Mononuclear cell (primary cell): ENCODE measurements at regions not wholly inside any gene's neighbourhood (a gene's known extent, or its start where the extent isn't known, plus 50 kb on each side); places are given as distances from the start of the nearest gene placed in this dataset.

Experiments used
- H3K27me3 ChIP-seq: 2 replicates; pipeline ENCODE4 v1.6.0; 2011; ENCODE audit warnings: low read length, control low read depth; ENCODE audit not compliant: insufficient read depth
- H3K4me1 ChIP-seq: 2 replicates; pipeline ENCODE4 v1.5.1; 2011; ENCODE audit warnings: mild to moderate bottlenecking, low read length, control low read depth; ENCODE audit not compliant: insufficient read depth
- H3K4me3 ChIP-seq: 2 replicates; pipeline ENCODE4 v1.5.1; 2011; ENCODE audit warnings: mild to moderate bottlenecking, low read length, moderate library complexity
- H3K9me3 ChIP-seq: 2 replicates; pipeline ENCODE4 v1.5.1; 2011; ENCODE audit warnings: low read depth, mild to moderate bottlenecking, control low read depth, low read length

DNA sequence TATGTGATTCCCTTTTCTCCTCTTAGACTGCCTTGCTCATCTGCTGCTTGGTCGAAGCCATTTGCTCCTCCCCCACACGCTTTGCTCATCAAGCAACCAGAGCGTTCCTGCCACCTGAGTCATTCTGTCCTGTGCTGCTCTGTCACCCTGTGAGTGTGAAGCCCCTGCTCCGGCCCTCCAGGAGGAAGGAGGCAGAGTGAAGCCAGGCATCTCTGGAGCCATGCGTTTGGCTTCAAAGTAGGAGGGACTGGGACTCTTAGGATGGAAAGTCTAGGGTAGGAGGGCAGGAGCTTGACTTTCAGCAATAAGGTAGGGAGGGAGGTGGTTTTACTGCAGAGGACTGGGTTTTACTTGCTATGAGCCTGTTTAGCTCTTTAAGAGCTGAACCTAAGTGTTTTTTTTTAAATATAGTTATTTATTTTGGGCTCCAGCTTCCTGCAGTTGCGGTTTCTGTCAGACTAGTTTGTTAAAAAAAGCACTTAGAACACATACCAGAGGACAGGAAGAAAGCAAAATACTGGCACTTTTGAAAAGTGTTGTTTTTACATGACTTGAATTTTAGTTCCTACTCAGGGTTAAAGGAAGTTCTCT lies 63.6 kb downstream of the SPINK2 start:
- Histone ChIP-seq H3K27me3 (no peaks in the 10 kb centered on the region), H3K4me1 (peaks cover 44% of the 10 kb centered on the region), H3K4me3 (peak overlapping the region; percentile 2), H3K9me3 (no peaks in the 10 kb centered on the region)

DNA sequence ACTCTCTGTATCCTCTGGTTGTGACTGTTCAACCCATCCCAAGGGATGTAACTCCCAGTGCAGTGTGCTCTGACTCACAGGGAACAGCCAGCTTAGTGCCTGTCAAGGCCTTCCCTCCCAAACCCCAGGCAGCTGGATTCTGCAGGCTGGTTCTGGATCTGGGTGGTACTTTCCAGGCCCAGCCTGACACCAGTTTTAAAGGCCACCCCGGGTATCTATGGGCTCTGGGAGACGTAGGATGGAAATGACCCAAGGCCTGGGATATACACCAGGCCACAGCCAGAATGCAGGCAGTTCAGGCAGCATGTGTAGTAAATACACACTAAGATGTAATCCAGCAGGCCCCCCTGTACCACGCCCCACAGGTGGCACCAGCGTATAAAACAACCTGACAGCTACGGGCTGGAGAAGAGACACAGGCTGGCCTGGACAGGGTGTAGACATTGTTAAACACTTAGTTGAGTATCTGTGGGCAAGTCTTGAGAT lies 64.2 kb downstream of the SPINK2 start:
- Histone ChIP-seq H3K27me3 (no peaks in the 10 kb centered on the region), H3K9me3 (no peaks in the 10 kb centered on the region), H3K4me1 (peaks cover 44% of the 10 kb centered on the region), H3K4me3 (no peak overlapping the region)

DNA sequence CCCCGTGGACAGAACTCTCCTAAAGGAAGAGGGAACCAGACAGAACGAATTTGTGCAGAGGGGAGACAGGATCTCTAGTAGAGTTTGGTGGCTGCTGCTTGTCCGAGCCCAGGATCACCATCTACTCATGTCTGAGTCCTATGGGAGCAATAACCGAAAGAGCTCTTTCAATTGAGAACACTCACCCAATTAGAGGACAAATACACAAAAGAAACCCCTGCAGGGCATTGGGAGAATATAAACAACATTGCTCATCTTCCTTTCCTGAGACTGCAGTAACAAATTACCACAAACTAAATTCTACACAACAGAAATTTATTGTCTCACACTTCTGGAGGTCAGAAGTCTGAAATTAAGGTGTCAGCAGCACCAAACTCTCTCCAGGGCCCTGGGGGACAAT lies 65.6 kb downstream of the SPINK2 start:
- Histone ChIP-seq H3K4me1 (peaks cover 44% of the 10 kb centered on the region), H3K27me3 (no peaks in the 10 kb centered on the region), H3K4me3 (no peak overlapping the region), H3K9me3 (no peaks in the 10 kb centered on the region)

- Histone ChIP-seq H3K4me1 (peaks cover 25% of the 10 kb centered on the region), H3K9me3 (no peaks in the 10 kb centered on the region), H3K27me3 (no peaks in the 10 kb centered on the region), H3K4me3 (no peak overlapping the region)
These were observed 68.5 kb downstream of the SPINK2 start for GRCh38 chr4:56752985-56753384.

GRCh38 chr4:56750231-56750630 lies 69.1 kb upstream of the HOPX start:
- Histone ChIP-seq H3K4me1 (peaks cover 3% of the 10 kb centered on the region), H3K9me3 (no peaks in the 10 kb centered on the region), H3K4me3 (no peak overlapping the region), H3K27me3 (no peaks in the 10 kb centered on the region)

GRCh38 chr4:56748271-56748670 lies 67.2 kb upstream of the HOPX start:
- no peaks in the 10 kb centered on the region for H3K9me3 ChIP-seq
- no peak overlapping the region for H3K4me3 ChIP-seq
- H3K4me1 ChIP-seq: peaks cover 3% of the 10 kb centered on the region
- no peaks in the 10 kb centered on the region for H3K27me3 ChIP-seq

DNA sequence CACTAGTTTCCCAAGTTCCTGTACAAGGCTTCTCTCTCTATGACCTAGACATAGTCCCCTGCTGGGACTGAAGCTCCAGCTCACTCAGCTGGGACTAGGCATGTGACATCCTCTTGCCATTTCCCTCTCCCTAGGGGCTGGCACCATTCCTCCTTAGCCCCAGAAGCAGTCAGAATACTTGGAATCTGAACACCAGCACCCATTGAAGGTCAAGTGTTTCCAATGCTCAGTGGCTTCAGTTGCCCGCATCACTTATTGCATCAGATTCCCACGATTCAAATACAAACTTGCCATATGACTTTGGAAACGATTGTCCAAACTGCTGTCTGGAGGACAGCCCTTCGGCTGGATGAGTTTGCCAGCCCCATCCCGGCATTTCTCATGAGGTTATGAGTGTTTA lies 65.5 kb upstream of the HOPX start:
- no peaks in the 10 kb centered on the region for H3K27me3 ChIP-seq
- H3K4me1 ChIP-seq: peaks cover 3% of the 10 kb centered on the region
- H3K9me3 ChIP-seq: no peaks in the 10 kb centered on the region
- H3K4me3 ChIP-seq: no peak overlapping the region

DNA sequence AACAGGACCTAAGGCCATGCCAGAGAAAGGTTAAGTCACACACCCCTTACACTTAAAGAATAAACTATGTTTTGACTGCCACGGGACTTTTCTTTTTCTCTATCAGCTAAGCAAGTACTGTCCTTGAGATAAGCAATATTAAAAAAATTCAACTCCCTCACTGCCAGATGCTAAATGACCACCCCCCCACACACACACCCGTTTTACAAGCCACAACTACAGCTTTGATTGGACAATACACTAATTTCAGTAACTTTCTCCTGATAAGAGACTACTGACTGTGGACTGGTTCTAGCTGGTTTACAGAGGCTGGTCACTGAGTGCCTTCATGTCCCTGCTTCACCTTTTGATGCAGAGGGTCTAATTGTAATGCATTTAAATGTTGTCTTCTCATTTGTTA lies 63.9 kb upstream of the HOPX start:
- Histone ChIP-seq H3K4me3 (no peak overlapping the region), H3K9me3 (no peaks in the 10 kb centered on the region), H3K4me1 (peaks cover 3% of the 10 kb centered on the region), H3K27me3 (no peaks in the 10 kb centered on the region)

GRCh38 chr4:56744030-56744429 lies 62.9 kb upstream of the HOPX start:
- no peak overlapping the region for H3K4me3 ChIP-seq
- H3K4me1 ChIP-seq: peaks cover 8% of the 10 kb centered on the region
- H3K9me3 ChIP-seq: no peaks in the 10 kb centered on the region
- H3K27me3 ChIP-seq: no peaks in the 10 kb centered on the region

GRCh38 chr4:56743550-56743949 lies 62.5 kb upstream of the HOPX start:
- H3K9me3 ChIP-seq: no peaks in the 10 kb centered on the region

DNA sequence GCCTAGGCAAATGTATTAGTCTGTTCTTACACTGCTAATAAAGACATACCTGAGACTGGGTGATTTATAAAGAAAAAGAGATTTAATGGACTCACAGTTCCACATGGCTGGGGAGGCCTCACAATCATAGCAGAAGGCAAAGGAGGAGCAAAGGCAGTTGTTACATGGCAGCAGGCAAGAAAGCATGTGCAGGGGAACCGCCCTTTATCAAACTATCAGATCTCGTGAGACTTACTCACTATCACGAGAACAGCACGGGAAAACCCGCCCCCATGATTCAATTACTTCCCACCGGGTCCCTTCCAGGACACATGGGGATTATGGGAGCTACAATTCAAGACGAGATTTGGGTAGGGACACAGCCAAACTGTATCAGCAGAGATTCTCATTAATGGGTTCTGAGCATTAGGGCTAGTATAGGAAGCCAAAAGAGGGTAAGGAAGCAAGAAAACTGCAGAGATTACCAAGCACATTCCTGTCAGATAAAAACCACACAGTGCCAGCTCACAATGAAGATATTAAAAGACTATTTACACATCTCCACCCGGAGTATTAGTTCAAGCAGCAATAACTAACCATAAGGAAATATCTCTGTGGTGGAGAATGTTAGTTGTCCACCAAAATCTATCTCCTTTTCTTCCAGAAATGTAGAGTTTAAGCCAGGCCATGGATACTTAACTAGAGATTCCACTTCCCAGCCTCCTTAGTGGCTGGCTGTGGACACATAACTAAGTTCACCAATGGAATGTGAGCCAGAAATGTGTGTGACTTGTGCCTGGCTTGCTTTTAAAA lies 61.2 kb upstream of the HOPX start:
- no peaks in the 10 kb centered on the region for H3K27me3 ChIP-seq
- peaks cover 6% of the 10 kb centered on the region for H3K4me1 ChIP-seq
- H3K9me3 ChIP-seq: no peaks in the 10 kb centered on the region
- no peak overlapping the region for H3K4me3 ChIP-seq

More at GRCh38 chr4:56743550-56743949, 62.5 kb upstream of the HOPX start:
- H3K4me1 ChIP-seq: peaks cover 10% of the 10 kb centered on the region
- H3K27me3 ChIP-seq: no peaks in the 10 kb centered on the region
- H3K4me3 ChIP-seq: no peak overlapping the region

- Histone ChIP-seq H3K27me3 (no peaks in the 10 kb centered on the region), H3K4me1 (peaks cover 6% of the 10 kb centered on the region), H3K4me3 (no peak overlapping the region), H3K9me3 (no peaks in the 10 kb centered on the region)
These were observed 60.5 kb upstream of the HOPX start for GRCh38 chr4:56741595-56741994.

- Histone ChIP-seq H3K9me3 (no peaks in the 10 kb centered on the region), H3K4me1 (peaks cover 6% of the 10 kb centered on the region), H3K27me3 (no peaks in the 10 kb centered on the region), H3K4me3 (no peak overlapping the region)
These were observed 58.1 kb upstream of the HOPX start for GRCh38 chr4:56739066-56739777.

GRCh38 chr4:56737666-56738065 lies 56.6 kb upstream of the HOPX start:
- no peaks in the 10 kb centered on the region for H3K9me3 ChIP-seq
- peaks cover 6% of the 10 kb centered on the region for H3K4me1 ChIP-seq
- no peak overlapping the region for H3K4me3 ChIP-seq
- H3K27me3 ChIP-seq: no peaks in the 10 kb centered on the region

- no peaks in the 10 kb centered on the region for H3K9me3 ChIP-seq
- H3K27me3 ChIP-seq: no peaks in the 10 kb centered on the region
- H3K4me3 ChIP-seq: no peak overlapping the region
- peaks cover 14% of the 10 kb centered on the region for H3K4me1 ChIP-seq
These were observed 52.3 kb upstream of the HOPX start for GRCh38 chr4:56733352-56733751.
